HG03575 (cell line): ENCODE measurements at regions not wholly inside any gene's neighbourhood (a gene's known extent, or its start where the extent isn't known, plus 50 kb on each side); places are given as distances from the start of the nearest gene placed in this dataset.
"Not testable (repeated sequence)": the region's sequence is repeated elsewhere in the genome, so short reads cannot be mapped to it uniquely, and the experiment has no call there.

ENCODE experiments used
- ATAC-seq: cut with Tn5 transposase; IDR thresholded peaks from one replicate; pipeline ENCODE4 v1.9.1; 2021; ENCODE audit not compliant: unreplicated experiment, insufficient number of reproducible peaks, low FRiP score; ENCODE audit errors: extremely low read depth

DNA sequence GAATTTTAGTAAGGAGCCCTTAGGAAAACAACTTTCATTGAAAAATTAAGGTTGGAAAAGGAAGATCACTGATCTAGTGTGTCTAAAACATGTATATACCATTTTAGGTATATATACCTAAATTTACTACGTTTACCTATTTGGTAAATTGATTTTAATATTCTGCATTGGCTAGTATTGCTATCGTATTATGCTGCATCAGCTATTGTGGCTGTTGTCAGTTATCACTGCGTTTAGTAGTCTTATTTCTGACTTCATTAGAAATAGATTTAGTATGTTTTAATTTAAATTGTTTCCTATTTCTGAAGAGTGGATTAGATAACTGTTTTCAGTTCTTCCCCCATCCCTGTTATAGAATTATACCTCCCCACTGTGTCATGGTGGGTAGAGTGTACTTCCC, 101.7 kb upstream of the ARG1 start:
- no peak for ATAC-seq

DNA sequence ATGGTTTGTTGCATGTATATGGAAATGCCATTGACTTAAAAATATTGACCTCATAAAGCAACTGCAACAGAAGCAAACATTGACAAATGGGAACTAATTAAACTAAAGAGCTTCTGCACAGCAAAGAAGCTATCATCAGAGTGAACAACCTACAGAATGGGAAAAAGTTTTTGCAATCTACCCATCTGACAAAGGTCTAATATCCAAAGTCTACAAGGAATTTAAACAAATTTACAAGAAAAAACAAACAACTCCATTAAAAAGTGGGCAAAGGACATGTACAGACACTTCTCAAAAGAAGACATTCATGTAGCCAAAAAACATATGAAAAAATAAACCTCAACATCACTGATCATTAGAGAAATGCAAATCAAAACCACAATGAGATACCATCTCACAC, 99.7 kb upstream of the ARG1 start:
- not testable (repeated sequence) for ATAC-seq

DNA sequence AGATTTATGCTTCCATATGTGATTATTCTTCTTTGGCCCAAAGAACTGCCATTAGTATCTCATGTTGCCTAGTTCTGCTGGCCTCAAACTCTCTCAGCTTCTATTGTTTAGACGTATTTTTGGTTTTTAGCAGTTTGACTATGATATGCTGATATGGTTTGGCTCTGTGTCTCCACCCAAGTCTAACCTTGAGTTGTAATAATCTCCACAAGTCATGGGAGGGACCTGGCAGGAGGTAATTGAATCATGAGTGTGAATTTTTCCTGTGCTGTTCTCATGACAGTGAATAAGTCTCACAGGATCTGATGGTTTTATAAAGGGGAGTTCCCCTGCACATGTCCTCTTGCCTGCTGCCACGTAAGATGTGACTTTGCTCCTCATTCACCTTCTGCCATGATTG, 96.7 kb upstream of the ARG1 start:
- ATAC-seq, result no peak

DNA sequence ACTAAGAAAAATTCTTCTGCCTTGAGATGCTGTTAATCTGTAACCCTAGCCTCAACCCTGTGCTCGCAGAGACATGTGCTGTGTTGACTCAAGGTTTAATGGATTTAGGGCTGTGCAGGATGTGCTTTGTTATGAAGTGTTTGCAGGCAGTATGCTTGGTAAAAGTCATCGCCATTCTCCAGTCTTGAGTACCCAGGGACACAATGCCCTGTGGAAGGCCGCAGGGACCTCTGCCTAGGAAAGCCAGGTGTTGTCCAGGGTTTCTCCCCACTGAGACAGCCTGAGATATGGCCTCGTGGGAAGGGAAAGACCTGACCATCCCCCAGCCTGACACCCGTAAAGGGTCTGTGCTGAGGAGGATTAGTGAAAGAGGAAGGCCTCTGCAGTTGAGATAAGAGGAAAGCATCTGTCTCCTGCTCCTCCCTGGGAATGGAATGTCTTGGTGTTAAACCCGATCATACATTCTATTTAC, 94.2 kb upstream of the ARG1 start:
- ATAC-seq, result not testable (repeated sequence)

DNA sequence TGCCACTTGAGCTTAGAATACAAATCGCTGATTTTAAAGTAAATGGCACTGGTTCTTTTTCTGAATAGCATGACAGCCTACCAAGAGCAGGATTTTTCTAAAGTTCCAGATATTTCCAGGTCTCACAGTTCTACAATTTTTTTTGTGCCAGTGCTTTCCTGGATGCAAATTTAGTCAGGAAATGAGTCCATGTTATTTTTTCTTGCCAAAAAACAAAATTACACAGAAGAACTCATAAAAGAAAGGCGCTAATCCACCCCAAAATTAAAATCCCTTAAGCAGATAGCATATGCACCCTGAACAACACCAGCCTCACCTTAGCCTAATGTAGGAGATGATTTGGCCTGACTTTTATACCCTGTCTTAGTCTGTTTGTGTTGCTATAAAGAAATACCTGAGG, 86.4 kb upstream of the ARG1 start:
- no peak for ATAC-seq

DNA sequence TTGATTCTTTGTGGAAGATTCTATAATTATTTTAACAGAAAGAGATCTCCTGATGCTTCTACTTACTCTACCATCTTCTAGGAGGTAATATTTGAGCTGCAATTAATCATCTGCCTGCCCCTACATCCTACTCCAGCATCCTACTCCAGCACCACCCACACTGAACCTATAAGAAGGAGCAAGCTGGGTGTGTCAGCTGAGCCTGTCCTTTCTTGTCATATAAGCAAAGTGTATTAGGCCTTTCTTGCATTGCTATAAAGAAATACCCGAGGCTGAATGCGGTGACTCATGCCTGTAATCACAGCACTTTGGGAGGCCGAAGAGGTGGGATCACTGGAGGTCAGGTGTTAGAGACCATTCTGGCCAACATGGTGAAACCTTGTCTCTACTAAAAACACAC, 84.2 kb upstream of the ARG1 start:
- no peak for ATAC-seq

DNA sequence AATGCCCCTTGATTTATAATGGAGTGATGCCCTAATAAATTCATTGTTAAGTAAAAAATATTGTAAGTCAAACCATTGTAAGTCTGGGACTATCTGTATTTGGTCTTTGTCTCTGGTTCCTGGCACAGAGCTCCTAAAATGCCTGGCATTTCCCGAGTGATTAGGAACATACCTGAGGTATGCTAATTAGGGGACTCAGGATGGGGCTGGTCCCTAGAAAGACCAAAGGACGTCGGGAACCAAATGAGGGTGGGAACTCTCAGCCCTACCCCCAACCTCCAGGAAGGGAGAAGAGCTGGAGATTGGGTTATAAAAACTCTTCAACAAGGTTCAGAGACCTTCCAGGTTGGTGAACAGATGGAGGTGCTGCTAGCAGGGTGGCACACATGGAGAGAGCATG, 82.6 kb upstream of the ARG1 start:
- no peak for ATAC-seq

DNA sequence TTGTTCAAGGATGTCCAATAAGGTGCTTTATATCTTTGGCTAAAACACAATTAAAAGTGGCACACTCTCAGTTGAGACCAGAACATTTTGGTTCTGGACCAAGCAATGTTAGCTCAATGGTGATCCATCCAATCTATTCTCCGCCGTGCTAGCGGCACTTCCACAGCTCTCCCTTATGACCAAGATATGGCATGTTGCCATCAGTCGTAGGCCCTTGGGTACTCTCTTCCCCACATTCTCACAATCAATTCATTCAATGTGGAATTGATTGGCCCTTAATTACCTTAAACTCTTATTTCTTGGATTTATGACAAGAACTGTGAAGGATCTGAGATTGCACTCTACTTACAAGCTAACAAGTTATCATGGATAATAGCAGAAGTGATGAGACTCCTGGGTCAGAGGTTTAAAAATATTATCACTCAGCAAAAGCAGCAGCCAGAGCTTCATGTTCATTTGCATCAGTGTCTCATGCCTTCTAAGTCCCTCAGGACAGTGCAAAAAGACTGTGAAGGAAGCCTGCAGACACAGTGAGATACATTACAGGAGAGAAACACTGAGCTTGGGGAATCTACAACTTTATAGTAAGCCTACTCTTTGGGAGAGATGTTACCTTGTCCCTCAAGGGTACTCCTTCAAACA, 80.0 kb upstream of the ARG1 start:
- no peak for ATAC-seq

DNA sequence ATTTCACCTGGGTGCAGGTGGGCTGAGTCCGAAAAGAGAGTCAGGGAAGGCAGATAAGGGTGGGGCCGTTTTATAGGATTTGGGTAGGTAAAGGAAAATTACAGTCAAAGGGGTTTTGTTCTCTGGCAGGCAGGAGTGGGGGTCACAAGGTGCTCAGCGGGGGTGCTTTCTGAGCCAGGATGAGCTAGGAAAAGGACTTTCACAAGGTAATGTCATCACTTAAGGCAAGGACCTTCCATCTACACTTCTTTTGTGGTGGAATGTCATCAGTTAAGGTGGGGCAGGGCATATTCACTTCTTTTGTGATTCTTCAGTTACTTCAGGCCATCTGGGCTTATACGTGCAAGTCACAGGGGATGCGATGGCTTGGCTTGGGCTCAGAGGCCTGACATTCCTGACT, 68.6 kb upstream of the ARG1 start:
- not testable (repeated sequence) for ATAC-seq

DNA sequence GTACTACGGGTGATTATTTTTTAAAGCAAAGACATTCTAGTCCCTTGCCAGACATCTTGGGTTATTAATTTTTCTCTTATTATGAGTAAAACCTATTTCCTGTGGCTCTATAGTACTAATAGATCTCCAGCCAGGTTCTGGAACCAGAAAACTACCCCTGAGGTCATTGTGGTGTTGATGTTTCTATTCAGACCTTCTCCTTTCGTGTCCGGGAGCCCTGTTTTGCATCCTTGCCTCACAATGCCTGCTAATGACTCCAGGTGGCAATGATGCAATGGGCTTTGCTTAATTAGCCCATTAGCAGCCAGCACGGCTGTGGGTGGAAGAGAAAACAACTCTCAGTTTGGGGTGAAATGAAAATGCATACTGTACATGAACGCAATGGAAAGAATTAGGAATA, 62.9 kb upstream of the ARG1 start:
- ATAC-seq, result no peak

DNA sequence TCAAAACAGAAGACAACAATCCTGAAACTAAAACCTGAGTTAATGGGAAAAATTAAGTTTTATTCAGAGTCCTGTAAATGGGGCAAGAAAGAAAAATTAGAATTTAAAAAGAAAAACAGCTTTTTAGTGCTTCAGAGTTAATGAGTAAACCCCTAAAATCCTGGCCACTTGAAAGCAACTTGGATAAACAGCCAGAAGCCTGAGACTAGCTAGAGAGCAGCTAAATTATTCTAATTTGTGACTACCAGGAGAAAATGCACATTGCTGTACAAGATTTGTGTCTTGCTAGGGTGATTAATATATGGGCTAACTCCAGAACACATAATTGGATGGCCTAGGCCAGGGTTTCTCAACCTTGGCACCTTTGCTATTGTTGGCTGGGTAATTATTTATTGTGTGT, 62.4 kb upstream of the ARG1 start:
- ATAC-seq, result no peak

DNA sequence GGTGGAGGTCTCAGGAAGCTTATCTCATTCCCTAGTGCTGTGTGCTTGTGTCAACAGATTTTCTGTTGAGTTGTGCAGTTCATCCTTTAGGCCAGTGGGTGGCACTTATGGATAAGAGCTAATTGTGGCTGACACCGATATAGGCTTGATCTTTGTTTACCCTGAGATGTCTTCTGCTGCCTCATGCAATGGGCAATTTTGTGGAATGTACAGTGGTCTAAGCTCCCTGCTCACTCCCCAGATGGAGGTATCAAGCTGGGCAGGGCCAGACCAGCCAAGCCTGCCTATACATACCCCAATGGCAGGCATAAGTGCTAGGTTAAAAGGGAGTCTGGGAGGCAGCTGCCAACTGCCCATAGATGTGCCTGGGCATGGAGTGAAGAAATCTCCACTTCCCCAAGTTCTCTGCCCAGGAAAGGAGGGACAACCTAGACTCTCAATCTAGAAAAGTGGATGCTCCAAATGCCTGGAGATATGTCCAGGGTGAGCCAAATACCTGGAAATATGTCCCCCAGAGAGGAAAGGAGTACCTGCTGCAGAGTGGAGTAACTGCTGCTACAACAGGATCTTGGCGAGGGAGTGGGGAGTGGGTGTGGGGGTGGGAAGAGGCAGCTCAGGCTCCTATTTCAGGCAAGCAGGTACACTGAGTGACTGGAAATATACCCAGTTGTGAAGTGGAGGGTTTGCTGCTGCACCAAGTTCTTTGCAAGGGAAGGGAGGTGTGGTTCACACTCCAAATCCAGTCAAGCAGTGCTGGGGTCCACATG, 53.2 kb upstream of the ARG1 start:
- ATAC-seq, result peak; percentile 92
